ENCODE measurements at regions not wholly inside any gene's neighbourhood (a gene's known extent, or its start where the extent isn't known, plus 50 kb on each side); places are given as distances from the start of the nearest gene placed in this dataset.

DNA sequence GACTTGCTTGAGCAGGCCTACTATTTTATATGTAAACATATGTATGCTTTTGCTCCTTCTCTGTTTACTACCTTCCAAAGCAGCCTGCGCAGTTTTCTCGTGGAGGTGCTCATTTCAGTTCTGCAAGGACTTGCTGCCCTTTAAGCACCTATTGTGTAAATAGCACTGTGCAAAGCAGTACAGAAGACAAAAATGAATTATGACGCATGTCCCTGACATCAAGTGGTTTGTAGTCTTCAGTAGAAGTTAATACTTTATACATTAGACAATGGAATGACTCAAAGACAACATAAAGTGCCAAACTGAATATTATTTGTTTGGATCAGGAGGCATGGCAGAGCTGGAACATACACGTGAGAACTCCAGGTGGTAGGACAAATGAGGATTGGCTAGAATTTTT is 611.7 kb downstream of the LMO4 start:
- ChIA-PET RAD21 (ENCODE audit: unreplicated experiment) (no interaction called here), POLR2A (no interaction called here), SMC1A (ENCODE audit: uncharacterized antibody, unreplicated experiment) (no interaction called here), CTCF (no interaction called here)
- in situ Hi-C loops (cut with MboI) = no loop called here
- no peak overlapping the region for H3K27ac ChIP-seq (ENCODE audit: control insufficient read depth, insufficient read depth)
- DNase-seq (ENCODE audit: low read depth, low spot score) (no peak), ATAC-seq (no peak), FAIRE-seq (no peak)
- no peak overlapping the region for H2AFZ ChIP-seq (ENCODE audit: control insufficient read depth, low read depth, low read length)
- intact Hi-C loops (cut with micrococcal nuclease; ENCODE audit: unreplicated experiment) = no loop called here
- no peaks in the 10 kb centered on the region for H3K79me2 ChIP-seq (ENCODE audit: control insufficient read depth, insufficient read depth, low read length)
- no peaks in the 10 kb centered on the region for H4K20me1 ChIP-seq (ENCODE audit: control insufficient read depth, insufficient read depth)
- H3K4me2 ChIP-seq (ENCODE audit: control insufficient read depth, insufficient read depth) = no peak overlapping the region
- no peaks in the 10 kb centered on the region for H3K36me3 ChIP-seq (ENCODE audit: control insufficient read depth in 2 of 2, insufficient read depth in 2 of 2, low read length in 1 of 2)
- no peak for TF ChIP-seq SIX5 (IDR thresholded peaks at IDR 0.05; ENCODE audit: low read depth, low read length, severe bottlenecking)
- TF ChIP-seq SUZ12 (IDR thresholded peaks at IDR 0.05; ENCODE audit: unreplicated experiment) = no peak
- TF ChIP-seq RB1 (IDR thresholded peaks at IDR 0.05; ENCODE audit: borderline replicate concordance) = no peak
- TF ChIP-seq GATAD2B (conservative IDR thresholded peaks at IDR 0.05; ENCODE audit: low read depth) = no peak
- no peak for TF ChIP-seq POU2F2 (IDR thresholded peaks at IDR 0.05; ENCODE audit: borderline replicate concordance, low read depth, low read length)
- TF ChIP-seq, protein P1, sequence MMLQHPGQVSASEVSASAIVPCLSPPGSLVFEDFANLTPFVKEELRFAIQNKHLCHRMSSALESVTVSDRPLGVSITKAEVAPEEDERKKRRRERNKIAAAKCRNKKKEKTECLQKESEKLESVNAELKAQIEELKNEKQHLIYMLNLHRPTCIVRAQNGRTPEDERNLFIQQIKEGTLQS (IDR thresholded peaks at IDR 0.05; ENCODE audit: borderline replicate concordance, extremely low read depth, low read depth, low read length) = no peak
- no peak for TF ChIP-seq NR2C2 (IDR thresholded peaks at IDR 0.05; ENCODE audit: borderline replicate concordance, control insufficient read depth, insufficient read length, low read depth)
- TF ChIP-seq FOS (IDR thresholded peaks at IDR 0.05; ENCODE audit: borderline replicate concordance, extremely low read depth, insufficient read length) = no peak
- no peak for TF ChIP-seq BCL11A (IDR thresholded peaks at IDR 0.05; ENCODE audit: low read depth, low read length)
- TF ChIP-seq JUND (IDR thresholded peaks at IDR 0.05; ENCODE audit: low read depth, low read length) = no peak
- TF ChIP-seq, protein P2, sequence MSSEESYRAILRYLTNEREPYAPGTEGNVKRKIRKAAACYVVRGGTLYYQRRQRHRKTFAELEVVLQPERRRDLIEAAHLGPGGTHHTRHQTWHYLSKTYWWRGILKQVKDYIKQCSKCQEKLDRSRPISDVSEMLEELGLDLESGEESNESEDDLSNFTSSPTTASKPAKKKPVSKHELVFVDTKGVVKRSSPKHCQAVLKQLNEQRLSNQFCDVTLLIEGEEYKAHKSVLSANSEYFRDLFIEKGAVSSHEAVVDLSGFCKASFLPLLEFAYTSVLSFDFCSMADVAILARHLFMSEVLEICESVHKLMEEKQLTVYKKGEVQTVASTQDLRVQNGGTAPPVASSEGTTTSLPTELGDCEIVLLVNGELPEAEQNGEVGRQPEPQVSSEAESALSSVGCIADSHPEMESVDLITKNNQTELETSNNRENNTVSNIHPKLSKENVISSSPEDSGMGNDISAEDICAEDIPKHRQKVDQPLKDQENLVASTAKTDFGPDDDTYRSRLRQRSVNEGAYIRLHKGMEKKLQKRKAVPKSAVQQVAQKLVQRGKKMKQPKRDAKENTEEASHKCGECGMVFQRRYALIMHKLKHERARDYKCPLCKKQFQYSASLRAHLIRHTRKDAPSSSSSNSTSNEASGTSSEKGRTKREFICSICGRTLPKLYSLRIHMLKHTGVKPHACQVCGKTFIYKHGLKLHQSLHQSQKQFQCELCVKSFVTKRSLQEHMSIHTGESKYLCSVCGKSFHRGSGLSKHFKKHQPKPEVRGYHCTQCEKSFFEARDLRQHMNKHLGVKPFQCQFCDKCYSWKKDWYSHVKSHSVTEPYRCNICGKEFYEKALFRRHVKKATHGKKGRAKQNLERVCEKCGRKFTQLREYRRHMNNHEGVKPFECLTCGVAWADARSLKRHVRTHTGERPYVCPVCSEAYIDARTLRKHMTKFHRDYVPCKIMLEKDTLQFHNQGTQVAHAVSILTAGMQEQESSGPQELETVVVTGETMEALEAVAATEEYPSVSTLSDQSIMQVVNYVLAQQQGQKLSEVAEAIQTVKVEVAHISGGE (CRISPR knock-in tag; IDR thresholded peaks at IDR 0.05) = no peak
- TF ChIP-seq, protein P3, sequence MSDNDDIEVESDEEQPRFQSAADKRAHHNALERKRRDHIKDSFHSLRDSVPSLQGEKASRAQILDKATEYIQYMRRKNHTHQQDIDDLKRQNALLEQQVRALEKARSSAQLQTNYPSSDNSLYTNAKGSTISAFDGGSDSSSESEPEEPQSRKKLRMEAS (IDR thresholded peaks at IDR 0.05; ENCODE audit: low read depth, low read length) = no peak
- TF ChIP-seq CBFB (IDR thresholded peaks at IDR 0.05; ENCODE audit: low read depth) = no peak
- TF ChIP-seq, protein P4, sequence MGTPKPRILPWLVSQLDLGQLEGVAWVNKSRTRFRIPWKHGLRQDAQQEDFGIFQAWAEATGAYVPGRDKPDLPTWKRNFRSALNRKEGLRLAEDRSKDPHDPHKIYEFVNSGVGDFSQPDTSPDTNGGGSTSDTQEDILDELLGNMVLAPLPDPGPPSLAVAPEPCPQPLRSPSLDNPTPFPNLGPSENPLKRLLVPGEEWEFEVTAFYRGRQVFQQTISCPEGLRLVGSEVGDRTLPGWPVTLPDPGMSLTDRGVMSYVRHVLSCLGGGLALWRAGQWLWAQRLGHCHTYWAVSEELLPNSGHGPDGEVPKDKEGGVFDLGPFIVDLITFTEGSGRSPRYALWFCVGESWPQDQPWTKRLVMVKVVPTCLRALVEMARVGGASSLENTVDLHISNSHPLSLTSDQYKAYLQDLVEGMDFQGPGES (IDR thresholded peaks at IDR 0.05) = no peak
- TF ChIP-seq YY1 (IDR thresholded peaks at IDR 0.05; ENCODE audit: low read depth, low read length) = no peak
- TF ChIP-seq TCF7 (IDR thresholded peaks at IDR 0.05; ENCODE audit: borderline replicate concordance) = no peak
- TF ChIP-seq, protein P5, sequence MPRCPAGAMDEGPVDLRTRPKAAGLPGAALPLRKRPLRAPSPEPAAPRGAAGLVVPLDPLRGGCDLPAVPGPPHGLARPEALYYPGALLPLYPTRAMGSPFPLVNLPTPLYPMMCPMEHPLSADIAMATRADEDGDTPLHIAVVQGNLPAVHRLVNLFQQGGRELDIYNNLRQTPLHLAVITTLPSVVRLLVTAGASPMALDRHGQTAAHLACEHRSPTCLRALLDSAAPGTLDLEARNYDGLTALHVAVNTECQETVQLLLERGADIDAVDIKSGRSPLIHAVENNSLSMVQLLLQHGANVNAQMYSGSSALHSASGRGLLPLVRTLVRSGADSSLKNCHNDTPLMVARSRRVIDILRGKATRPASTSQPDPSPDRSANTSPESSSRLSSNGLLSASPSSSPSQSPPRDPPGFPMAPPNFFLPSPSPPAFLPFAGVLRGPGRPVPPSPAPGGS (IDR thresholded peaks at IDR 0.05; ENCODE audit: borderline replicate concordance, insufficient read depth, low read depth, low read length, poor library complexity, severe bottlenecking) = no peak
- no TSS peak for BruUV-seq (replicated peaks)
- no peak overlapping the region for H3K9ac ChIP-seq (ENCODE audit: control insufficient read depth, insufficient read depth, low read length)
- no peaks in the 10 kb centered on the region; a peak in 1 of 4 replicates for H3K27me3 ChIP-seq (replicated peaks in 1 of 2; ENCODE audit: control insufficient read depth in 2 of 2, insufficient read depth in 2 of 2, low read length in 1 of 2)
- no peaks in the 10 kb centered on the region for H3K9me3 ChIP-seq (replicated peaks; ENCODE audit: control insufficient read depth, insufficient read depth, low read length)
- WGBS (ENCODE audit: insufficient coverage, insufficient replicate concordance, low lambda C conversion rate, missing lambda C conversion rate) = 20% methylated on average over 4 of the region's 4 CpGs
- H3K4me1 ChIP-seq (ENCODE audit: control insufficient read depth, insufficient read depth, low read length) = no peaks in the 10 kb centered on the region
- H3K4me3 ChIP-seq = no peak overlapping the region

Measured in GM12878 (cell line).